ENCODE measurements at regions not wholly inside any gene's neighbourhood (a gene's known extent, or its start where the extent isn't known, plus 50 kb on each side); places are given as distances from the start of the nearest gene placed in this dataset.

DNA sequence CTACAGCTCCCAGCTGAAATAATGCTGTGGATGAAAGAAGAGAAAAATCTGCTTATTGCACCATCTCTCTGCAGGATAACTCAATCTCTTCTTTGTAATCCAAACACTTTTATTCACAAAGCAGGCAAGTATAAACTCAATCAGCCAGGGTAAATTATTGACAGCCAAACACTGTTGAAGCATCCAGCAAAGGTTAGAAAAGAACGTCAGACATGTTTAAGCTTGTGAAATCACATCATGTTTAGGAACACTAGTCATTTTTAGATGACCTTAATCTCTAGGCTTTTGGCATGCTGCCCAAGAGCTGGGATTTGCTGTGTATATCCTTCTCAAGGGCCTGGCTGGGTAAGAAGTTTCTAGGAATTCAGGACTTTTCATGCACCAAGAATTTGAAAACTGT lies 1148.1 kb upstream of the FANCL start:
- Histone ChIP-seq H3K36me3 (replicated peaks; ENCODE audit: insufficient read depth, low read length) (no peaks in the 10 kb centered on the region), H3K4me3 (ENCODE audit: low read length) (no peak overlapping the region), H3K27me3 (replicated peaks; ENCODE audit: insufficient read depth, low read length) (no peaks in the 10 kb centered on the region), H3F3A (ENCODE audit: insufficient read depth, low read length) (no peaks in the 10 kb centered on the region), H3K27ac (ENCODE audit: low read length) (no peak overlapping the region), H2AFZ (ENCODE audit: low read length) (no peak overlapping the region), H3K9me2 (replicated peaks; ENCODE audit: insufficient read depth, low read length) (no peaks in the 10 kb centered on the region), H3K4me2 (ENCODE audit: low read depth, low read length) (no peak overlapping the region), H3K9me3 (replicated peaks; ENCODE audit: insufficient read depth, low read length) (no peaks in the 10 kb centered on the region), H3K9ac (ENCODE audit: low read length) (no peak overlapping the region), H4K20me1 (ENCODE audit: insufficient read depth, low read length) (no peaks in the 10 kb centered on the region), H3K79me2 (ENCODE audit: low read length) (no peaks in the 10 kb centered on the region), H3K4me1 (ENCODE audit: low read length) (no peaks in the 10 kb centered on the region)
- TF ChIP-seq EZH2 (optimal IDR thresholded peaks at IDR 0.05; ENCODE audit: low read depth, low read length) (no peak), EZH2phosphoT487 (IDR thresholded peaks at IDR 0.05; ENCODE audit: low read length) (no peak)
- TF ChIP-seq, protein P1, sequence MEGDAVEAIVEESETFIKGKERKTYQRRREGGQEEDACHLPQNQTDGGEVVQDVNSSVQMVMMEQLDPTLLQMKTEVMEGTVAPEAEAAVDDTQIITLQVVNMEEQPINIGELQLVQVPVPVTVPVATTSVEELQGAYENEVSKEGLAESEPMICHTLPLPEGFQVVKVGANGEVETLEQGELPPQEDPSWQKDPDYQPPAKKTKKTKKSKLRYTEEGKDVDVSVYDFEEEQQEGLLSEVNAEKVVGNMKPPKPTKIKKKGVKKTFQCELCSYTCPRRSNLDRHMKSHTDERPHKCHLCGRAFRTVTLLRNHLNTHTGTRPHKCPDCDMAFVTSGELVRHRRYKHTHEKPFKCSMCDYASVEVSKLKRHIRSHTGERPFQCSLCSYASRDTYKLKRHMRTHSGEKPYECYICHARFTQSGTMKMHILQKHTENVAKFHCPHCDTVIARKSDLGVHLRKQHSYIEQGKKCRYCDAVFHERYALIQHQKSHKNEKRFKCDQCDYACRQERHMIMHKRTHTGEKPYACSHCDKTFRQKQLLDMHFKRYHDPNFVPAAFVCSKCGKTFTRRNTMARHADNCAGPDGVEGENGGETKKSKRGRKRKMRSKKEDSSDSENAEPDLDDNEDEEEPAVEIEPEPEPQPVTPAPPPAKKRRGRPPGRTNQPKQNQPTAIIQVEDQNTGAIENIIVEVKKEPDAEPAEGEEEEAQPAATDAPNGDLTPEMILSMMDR (IDR thresholded peaks at IDR 0.05; ENCODE audit: low read length): no peak
- no peak for DNase-seq

DNA sequence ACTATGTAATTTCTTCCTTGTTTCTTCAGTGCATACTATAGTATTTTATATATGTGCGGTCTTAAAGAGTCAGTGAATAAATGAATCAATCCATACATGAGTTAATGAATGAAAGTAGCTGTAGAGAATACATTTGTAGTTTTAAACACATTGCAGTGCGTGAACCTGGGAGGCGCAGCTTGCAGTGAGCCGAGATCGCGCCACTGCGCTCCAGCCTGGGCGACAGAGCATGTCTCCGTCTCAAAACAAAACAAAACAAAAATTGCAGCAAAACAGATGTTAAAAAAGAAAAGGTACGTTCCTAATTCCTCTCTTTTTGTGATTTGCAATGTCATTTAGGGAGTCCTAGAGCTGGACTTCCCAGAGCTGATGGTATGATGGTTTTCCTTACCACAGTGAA lies 1144.8 kb upstream of the FANCL start:
- no peaks in the 10 kb centered on the region for H3F3A ChIP-seq (ENCODE audit: insufficient read depth, low read length)
- H3K4me3 ChIP-seq (ENCODE audit: low read length): no peak overlapping the region
- no peak for DNase-seq
- H3K79me2 ChIP-seq (ENCODE audit: low read length): no peaks in the 10 kb centered on the region
- H3K27me3 ChIP-seq (replicated peaks; ENCODE audit: insufficient read depth, low read length): no peaks in the 10 kb centered on the region
- no peaks in the 10 kb centered on the region for H3K36me3 ChIP-seq (replicated peaks; ENCODE audit: insufficient read depth, low read length)
- no peaks in the 10 kb centered on the region for H3K4me1 ChIP-seq (ENCODE audit: low read length)
- H2AFZ ChIP-seq (ENCODE audit: low read length): no peak overlapping the region
- no peak for TF ChIP-seq EZH2phosphoT487 (IDR thresholded peaks at IDR 0.05; ENCODE audit: low read length)
- TF ChIP-seq, protein P1 (IDR thresholded peaks at IDR 0.05; ENCODE audit: low read length): no peak
- no peak for TF ChIP-seq EZH2 (optimal IDR thresholded peaks at IDR 0.05; ENCODE audit: low read depth, low read length)
- no peak overlapping the region for H3K27ac ChIP-seq (ENCODE audit: low read length)
- no peaks in the 10 kb centered on the region for H3K9me3 ChIP-seq (replicated peaks; ENCODE audit: insufficient read depth, low read length)
- H3K4me2 ChIP-seq (ENCODE audit: low read depth, low read length): no peak overlapping the region
- H3K9ac ChIP-seq (ENCODE audit: low read length): no peak overlapping the region
- H3K9me2 ChIP-seq (replicated peaks; ENCODE audit: insufficient read depth, low read length): no peaks in the 10 kb centered on the region
- H4K20me1 ChIP-seq (ENCODE audit: insufficient read depth, low read length): no peaks in the 10 kb centered on the region

DNA sequence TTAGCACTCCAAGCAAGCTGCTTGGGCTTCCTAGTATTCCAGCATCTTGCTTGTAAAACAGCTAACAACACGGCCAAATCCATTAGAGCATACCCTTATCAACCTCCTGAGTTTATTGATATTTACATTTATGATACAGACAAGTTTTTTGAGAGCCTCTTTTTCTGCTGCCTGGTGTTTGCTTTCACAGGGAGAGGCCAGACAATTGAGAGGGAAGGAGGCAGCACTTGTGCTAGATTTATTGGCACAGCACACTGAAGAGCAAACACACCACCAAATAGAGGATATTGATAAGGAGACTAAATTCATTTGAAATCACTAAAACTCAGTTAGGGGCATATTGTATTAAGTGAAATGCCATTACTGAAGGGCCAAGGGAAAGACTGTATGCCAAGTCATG lies 1142.3 kb upstream of the FANCL start:
- Histone ChIP-seq H3K9ac (ENCODE audit: low read length) (no peak overlapping the region), H3K27ac (ENCODE audit: low read length) (no peak overlapping the region), H3K4me2 (ENCODE audit: low read depth, low read length) (no peak overlapping the region), H3K9me2 (replicated peaks; ENCODE audit: insufficient read depth, low read length) (no peaks in the 10 kb centered on the region), H3F3A (ENCODE audit: insufficient read depth, low read length) (no peaks in the 10 kb centered on the region), H3K4me1 (ENCODE audit: low read length) (no peaks in the 10 kb centered on the region), H3K4me3 (ENCODE audit: low read length) (no peak overlapping the region), H2AFZ (ENCODE audit: low read length) (no peak overlapping the region), H3K36me3 (replicated peaks; ENCODE audit: insufficient read depth, low read length) (no peaks in the 10 kb centered on the region), H3K79me2 (ENCODE audit: low read length) (no peaks in the 10 kb centered on the region), H3K9me3 (replicated peaks; ENCODE audit: insufficient read depth, low read length) (no peaks in the 10 kb centered on the region), H3K27me3 (replicated peaks; ENCODE audit: insufficient read depth, low read length) (no peaks in the 10 kb centered on the region), H4K20me1 (ENCODE audit: insufficient read depth, low read length) (no peaks in the 10 kb centered on the region)
- TF ChIP-seq EZH2phosphoT487 (IDR thresholded peaks at IDR 0.05; ENCODE audit: low read length) (no peak), EZH2 (optimal IDR thresholded peaks at IDR 0.05; ENCODE audit: low read depth, low read length) (no peak)
- TF ChIP-seq, protein P1 (IDR thresholded peaks at IDR 0.05; ENCODE audit: low read length): no peak
- DNase-seq: no peak

Measured in MM.1S (cell line).